ENCODE measurements at regions not wholly inside any gene's neighbourhood (a gene's known extent, or its start where the extent isn't known, plus 50 kb on each side); places are given as distances from the start of the nearest gene placed in this dataset.

DNA sequence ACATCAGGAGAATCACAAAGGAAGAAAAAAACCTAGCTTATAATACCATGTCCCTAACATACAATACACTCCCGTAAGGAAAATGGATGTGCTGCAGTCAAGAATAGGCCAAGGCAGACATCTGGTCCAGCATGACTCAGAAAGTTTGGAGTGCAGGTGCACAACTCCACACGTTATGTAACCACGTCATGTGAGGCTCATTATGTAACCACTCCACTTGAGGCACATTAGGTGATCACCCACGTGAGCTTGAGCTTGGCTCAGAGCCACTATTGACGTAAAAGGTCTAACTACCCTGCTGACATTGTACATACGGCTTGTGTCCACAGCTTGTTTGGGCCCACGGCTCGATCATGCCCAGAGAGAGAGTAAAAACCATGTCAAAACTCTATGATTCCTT lies 99.8 kb upstream of the C1orf21 start:
- H3K27ac ChIP-seq (ENCODE audit: control insufficient read depth, insufficient read depth): no peak overlapping the region
- ChIA-PET RAD21 (ENCODE audit: unreplicated experiment) (no interaction called here), SMC1A (ENCODE audit: uncharacterized antibody, unreplicated experiment) (no interaction called here), CTCF (no interaction called here), POLR2A (no interaction called here)
- no peak overlapping the region for H2AFZ ChIP-seq (ENCODE audit: control insufficient read depth, low read depth, low read length)
- peaks cover 8% of the 10 kb centered on the region; the same call in 2 of the 3 replicates for H3K9me3 ChIP-seq (replicated peaks; ENCODE audit: control insufficient read depth, insufficient read depth, low read length)
- 13% methylated on average over 8 of the region's 8 CpGs for WGBS (ENCODE audit: insufficient coverage, insufficient replicate concordance, low lambda C conversion rate, missing lambda C conversion rate)
- H3K79me2 ChIP-seq (ENCODE audit: control insufficient read depth, insufficient read depth, low read length): no peaks in the 10 kb centered on the region
- H3K4me1 ChIP-seq (ENCODE audit: control insufficient read depth, insufficient read depth, low read length): no peaks in the 10 kb centered on the region
- no peak for TF ChIP-seq TAF1 (IDR thresholded peaks at IDR 0.05; ENCODE audit: borderline replicate concordance, low read depth, low read length)
- no peak for TF ChIP-seq BRCA1 (IDR thresholded peaks at IDR 0.05; ENCODE audit: low read depth, low read length)
- TF ChIP-seq SMARCA5 (IDR thresholded peaks at IDR 0.05): no peak
- TF ChIP-seq CHD1 (IDR thresholded peaks at IDR 0.05; ENCODE audit: low read depth, low read length): no peak
- TF ChIP-seq EZH2 (IDR thresholded peaks at IDR 0.05; ENCODE audit: borderline replicate concordance, control insufficient read depth, low read depth, low read length): no peak
- no peak for TF ChIP-seq POLR2A (IDR thresholded peaks at IDR 0.05; ENCODE audit: low read depth, low read length)
- TF ChIP-seq ZSCAN29 (IDR thresholded peaks at IDR 0.05): no peak
- TF ChIP-seq, protein P1, sequence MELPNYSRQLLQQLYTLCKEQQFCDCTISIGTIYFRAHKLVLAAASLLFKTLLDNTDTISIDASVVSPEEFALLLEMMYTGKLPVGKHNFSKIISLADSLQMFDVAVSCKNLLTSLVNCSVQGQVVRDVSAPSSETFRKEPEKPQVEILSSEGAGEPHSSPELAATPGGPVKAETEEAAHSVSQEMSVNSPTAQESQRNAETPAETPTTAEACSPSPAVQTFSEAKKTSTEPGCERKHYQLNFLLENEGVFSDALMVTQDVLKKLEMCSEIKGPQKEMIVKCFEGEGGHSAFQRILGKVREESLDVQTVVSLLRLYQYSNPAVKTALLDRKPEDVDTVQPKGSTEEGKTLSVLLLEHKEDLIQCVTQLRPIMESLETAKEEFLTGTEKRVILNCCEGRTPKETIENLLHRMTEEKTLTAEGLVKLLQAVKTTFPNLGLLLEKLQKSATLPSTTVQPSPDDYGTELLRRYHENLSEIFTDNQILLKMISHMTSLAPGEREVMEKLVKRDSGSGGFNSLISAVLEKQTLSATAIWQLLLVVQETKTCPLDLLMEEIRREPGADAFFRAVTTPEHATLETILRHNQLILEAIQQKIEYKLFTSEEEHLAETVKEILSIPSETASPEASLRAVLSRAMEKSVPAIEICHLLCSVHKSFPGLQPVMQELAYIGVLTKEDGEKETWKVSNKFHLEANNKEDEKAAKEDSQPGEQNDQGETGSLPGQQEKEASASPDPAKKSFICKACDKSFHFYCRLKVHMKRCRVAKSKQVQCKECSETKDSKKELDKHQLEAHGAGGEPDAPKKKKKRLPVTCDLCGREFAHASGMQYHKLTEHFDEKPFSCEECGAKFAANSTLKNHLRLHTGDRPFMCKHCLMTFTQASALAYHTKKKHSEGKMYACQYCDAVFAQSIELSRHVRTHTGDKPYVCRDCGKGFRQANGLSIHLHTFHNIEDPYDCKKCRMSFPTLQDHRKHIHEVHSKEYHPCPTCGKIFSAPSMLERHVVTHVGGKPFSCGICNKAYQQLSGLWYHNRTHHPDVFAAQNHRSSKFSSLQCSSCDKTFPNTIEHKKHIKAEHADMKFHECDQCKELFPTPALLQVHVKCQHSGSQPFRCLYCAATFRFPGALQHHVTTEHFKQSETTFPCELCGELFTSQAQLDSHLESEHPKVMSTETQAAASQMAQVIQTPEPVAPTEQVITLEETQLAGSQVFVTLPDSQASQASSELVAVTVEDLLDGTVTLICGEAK (IDR thresholded peaks at IDR 0.05; ENCODE audit: borderline replicate concordance): no peak
- no peak for TF ChIP-seq STAT1 (conservative IDR thresholded peaks at IDR 0.05)
- TF ChIP-seq NBN (IDR thresholded peaks at IDR 0.05): no peak
- no peak for TF ChIP-seq SREBF1 (IDR thresholded peaks at IDR 0.05; ENCODE audit: low read length)
- no peak for TF ChIP-seq CHD4 (IDR thresholded peaks at IDR 0.05)
- TF ChIP-seq MEF2B (IDR thresholded peaks at IDR 0.05; ENCODE audit: partially characterized antibody, poor library complexity, severe bottlenecking): no peak
- no peak overlapping the region for H3K4me3 ChIP-seq
- no peaks in the 10 kb centered on the region for H4K20me1 ChIP-seq (ENCODE audit: control insufficient read depth, insufficient read depth)
- FAIRE-seq: no peak
- in situ Hi-C loops (cut with MboI): no loop called here
- H3K36me3 ChIP-seq (ENCODE audit: control insufficient read depth in 2 of 2, insufficient read depth in 2 of 2, low read length in 1 of 2): no peaks in the 10 kb centered on the region
- no peak for DNase-seq (ENCODE audit: low read depth, low spot score)
- H3K9ac ChIP-seq (ENCODE audit: control insufficient read depth, insufficient read depth, low read length): no peak overlapping the region
- no peak for ATAC-seq
- no TSS peak for BruUV-seq (replicated peaks)
- H3K4me2 ChIP-seq (ENCODE audit: control insufficient read depth, insufficient read depth): no peak overlapping the region
- no peaks in the 10 kb centered on the region for H3K27me3 ChIP-seq (replicated peaks in 1 of 2; ENCODE audit: control insufficient read depth in 2 of 2, insufficient read depth in 2 of 2, low read length in 1 of 2)
- intact Hi-C loops (cut with micrococcal nuclease; ENCODE audit: unreplicated experiment): no loop called here

Measured in GM12878 (cell line).